LNCaP clone FGC (cell line): ENCODE measurements at regions not wholly inside any gene's neighbourhood (a gene's known extent, or its start where the extent isn't known, plus 50 kb on each side); places are given as distances from the start of the nearest gene placed in this dataset.

Experiments used
- DNase-seq: peaks from one replicate; pipeline ENCODE4 v3.0.0-alpha.2; 2011; ENCODE audit warnings: low read depth
- H3K4me3 ChIP-seq: 2 replicates; pipeline ENCODE4 v1.5.1; 2011; ENCODE audit warnings: mild to moderate bottlenecking, low read depth, low read length, control low read depth
- TF ChIP-seq, protein P1 (sequence below): IDR thresholded peaks from 2 replicates; pipeline ENCODE4 v1.5.1; 2012; ENCODE audit warnings: mild to moderate bottlenecking; ENCODE audit not compliant: control insufficient read depth, insufficient read depth; ENCODE audit errors: extremely low read depth

DNA sequence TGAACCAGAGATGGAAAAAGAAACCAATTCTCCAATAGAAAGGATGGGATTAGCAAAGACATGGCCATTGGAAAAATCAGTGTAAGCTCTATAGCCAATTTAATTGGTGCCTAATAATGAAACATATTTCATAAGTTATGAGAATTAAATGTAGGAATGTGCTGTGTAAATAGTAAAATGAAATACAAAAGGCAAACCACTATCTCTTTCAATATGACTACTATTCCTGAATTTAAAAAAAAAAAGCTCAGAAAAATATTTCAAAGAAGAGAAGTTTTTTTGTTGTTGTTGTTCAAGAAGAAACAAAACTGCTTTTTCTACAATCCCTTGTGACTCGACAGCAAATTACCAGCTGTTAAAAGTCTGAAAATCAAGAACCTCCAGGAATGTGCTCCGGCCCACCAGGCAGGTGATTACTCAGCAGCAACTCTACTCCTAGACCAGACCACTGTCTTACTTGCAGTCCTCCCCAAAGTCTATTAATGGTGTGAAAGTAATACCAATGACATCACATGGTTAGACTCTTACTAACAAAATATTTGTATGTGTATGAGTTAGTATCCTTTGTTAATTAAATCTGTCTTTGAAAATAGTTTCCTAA lies 362.4 kb downstream of the KCTD12 start:
- no peak for DNase-seq
- TF ChIP-seq, protein P1, sequence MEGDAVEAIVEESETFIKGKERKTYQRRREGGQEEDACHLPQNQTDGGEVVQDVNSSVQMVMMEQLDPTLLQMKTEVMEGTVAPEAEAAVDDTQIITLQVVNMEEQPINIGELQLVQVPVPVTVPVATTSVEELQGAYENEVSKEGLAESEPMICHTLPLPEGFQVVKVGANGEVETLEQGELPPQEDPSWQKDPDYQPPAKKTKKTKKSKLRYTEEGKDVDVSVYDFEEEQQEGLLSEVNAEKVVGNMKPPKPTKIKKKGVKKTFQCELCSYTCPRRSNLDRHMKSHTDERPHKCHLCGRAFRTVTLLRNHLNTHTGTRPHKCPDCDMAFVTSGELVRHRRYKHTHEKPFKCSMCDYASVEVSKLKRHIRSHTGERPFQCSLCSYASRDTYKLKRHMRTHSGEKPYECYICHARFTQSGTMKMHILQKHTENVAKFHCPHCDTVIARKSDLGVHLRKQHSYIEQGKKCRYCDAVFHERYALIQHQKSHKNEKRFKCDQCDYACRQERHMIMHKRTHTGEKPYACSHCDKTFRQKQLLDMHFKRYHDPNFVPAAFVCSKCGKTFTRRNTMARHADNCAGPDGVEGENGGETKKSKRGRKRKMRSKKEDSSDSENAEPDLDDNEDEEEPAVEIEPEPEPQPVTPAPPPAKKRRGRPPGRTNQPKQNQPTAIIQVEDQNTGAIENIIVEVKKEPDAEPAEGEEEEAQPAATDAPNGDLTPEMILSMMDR: no peak
- H3K4me3 ChIP-seq: no peak overlapping the region

DNA sequence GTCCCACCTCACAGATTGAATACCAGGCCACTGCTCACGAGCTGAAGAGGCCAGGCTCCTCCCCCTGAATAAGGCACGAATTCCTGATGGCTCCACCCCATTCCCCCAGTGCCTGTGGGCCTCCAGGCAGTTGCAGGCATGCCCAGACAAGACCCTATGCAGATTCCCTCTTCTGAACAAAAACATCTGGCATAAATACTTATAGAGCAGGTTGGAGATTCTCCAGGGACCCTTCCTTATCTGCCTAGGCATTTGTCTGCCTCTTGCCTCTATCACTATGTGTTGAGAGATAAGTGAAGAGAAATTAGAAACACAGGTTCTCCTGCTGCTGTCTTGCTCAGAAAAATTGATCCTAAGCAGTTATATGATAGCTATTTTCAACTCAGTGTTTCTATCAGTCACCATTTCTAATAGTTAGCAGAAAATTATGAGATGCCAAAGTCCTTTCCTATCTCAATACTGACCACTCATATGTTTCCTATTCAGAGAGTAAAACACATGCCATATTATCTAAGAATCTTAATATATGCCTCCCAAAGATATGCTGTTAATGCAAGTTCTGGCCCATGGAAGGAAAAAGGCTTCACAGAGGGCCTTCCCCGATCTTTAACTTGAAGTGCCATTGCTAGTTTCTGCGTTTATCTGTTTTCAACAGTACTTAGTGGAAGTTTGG lies 364.0 kb downstream of the KCTD12 start:
- TF ChIP-seq, protein P1: no peak
- no peak overlapping the region for H3K4me3 ChIP-seq
- no peak for DNase-seq

GRCh38 chr13:76519685-76520084 lies 366.5 kb downstream of the KCTD12 start:
- TF ChIP-seq, protein P1: no peak
- no peak for DNase-seq
- no peak overlapping the region for H3K4me3 ChIP-seq

DNA sequence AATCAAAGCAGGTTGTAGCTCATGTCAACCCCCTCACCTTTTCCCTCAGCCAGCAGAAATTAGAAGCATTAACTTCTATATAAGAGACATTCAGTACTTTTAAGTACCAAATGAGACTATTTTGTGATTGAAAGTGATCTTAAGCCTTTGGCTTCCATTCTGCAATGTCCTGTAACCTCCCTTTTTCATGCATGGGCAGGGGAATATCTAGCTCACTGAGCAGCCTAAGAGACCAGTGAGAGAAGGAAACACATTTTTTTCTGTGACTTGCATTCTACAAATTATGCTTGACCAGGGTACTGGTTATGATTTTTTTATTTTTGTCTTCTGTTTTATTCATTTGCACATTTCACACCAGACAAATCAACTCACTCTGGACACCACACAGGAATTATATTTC lies 369.6 kb downstream of the KCTD12 start:
- no peak overlapping the region for H3K4me3 ChIP-seq
- TF ChIP-seq, protein P1: no peak
- no peak for DNase-seq

GRCh38 chr13:76516013-76516412 lies 370.2 kb downstream of the KCTD12 start:
- H3K4me3 ChIP-seq: no peak overlapping the region
- DNase-seq: no peak
- TF ChIP-seq, protein P1: no peak

DNA sequence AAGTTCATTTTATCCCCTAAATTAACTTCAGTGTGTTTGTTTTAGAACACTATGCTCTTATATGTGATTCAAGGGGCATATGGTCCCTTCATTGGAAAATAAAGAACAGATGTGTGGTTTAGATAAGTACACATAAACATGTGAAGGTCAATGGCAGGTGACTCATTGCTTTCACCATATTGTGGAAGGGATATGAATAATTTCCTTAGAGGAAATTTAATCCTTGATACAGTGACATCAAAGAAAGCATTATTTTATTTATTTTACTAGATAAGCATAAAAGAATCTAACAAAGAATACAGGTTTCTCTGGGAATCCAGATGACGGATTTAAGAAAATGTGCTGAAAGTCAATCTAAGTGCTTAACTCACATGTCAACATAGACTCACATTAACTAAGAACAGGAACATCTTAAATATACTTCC lies 373.5 kb downstream of the KCTD12 start:
- no peak for DNase-seq
- H3K4me3 ChIP-seq: no peak overlapping the region
- TF ChIP-seq, protein P1: no peak

DNA sequence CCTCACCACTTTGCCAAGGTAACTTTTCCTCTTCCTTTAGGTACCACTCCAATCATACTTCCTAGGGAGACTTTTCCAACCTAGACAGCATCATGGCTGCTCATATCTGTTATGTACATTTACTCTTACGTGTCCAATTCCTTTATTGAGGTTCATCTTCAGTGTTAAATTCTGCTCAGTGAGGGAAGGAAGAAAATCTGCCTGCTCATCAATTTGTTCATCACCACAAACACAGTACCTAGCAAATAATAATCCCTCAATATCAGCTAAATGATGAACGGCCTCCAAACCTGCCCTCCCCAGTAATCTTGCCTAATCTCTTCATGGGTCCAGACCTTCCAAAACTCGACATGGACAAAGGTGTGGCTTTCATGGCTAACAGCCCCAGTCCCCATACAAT lies 380.8 kb downstream of the KCTD12 start:
- no peak for DNase-seq
- no peak overlapping the region for H3K4me3 ChIP-seq
- TF ChIP-seq, protein P1: no peak
